DOHH2 (cell line): ENCODE measurements at regions not wholly inside any gene's neighbourhood (a gene's known extent, or its start where the extent isn't known, plus 50 kb on each side); places are given as distances from the start of the nearest gene placed in this dataset.

Experiments
- H3F3A ChIP-seq: fragments of 200-600 bp; sonication (generic), shearing (Covaris generic); 2 replicates; pipeline ENCODE4 v1.6.0; 2016; ENCODE audit warnings: antibody characterized with exemption, mild to moderate bottlenecking; ENCODE audit not compliant: control insufficient read depth, insufficient read depth
- H3K27ac ChIP-seq: fragments of 200-600 bp; sonication (generic); 2 replicates; pipeline ENCODE4 v1.5.1; 2014; ENCODE audit warnings: low read depth, mild to moderate bottlenecking, low read length, moderate library complexity
- H3K27me3 ChIP-seq: fragments of 200-600 bp; sonication (generic); 2 replicates; pipeline ENCODE4 v1.6.1; 2014; ENCODE audit warnings: mild to moderate bottlenecking, low read length, mixed read lengths; ENCODE audit not compliant: control insufficient read depth
- H3K36me3 ChIP-seq: fragments of 200-600 bp; sonication (generic); 2 replicates; pipeline ENCODE4 v1.6.1; 2014; ENCODE audit warnings: mild to moderate bottlenecking, low read length, moderate library complexity, mixed read lengths; ENCODE audit not compliant: control insufficient read depth
- H3K4me1 ChIP-seq: fragments of 200-600 bp; sonication (generic); 2 replicates; pipeline ENCODE4 v1.6.1; 2014; ENCODE audit warnings: mild to moderate bottlenecking, low read length, mixed read lengths; ENCODE audit not compliant: control insufficient read depth
- H3K4me2 ChIP-seq: fragments of 200-600 bp; sonication (generic); 2 replicates; pipeline ENCODE4 v1.6.0; 2014; ENCODE audit warnings: mild to moderate bottlenecking, low read length, moderate library complexity
- H3K4me3 ChIP-seq: fragments of 200-600 bp; sonication (generic); 2 replicates; pipeline ENCODE4 v1.5.1; 2014; ENCODE audit warnings: mild to moderate bottlenecking, low read length, mixed read lengths
- H3K79me2 ChIP-seq: fragments of 200-600 bp; sonication (generic); 2 replicates; pipeline ENCODE4 v1.6.1; 2014; ENCODE audit warnings: mild to moderate bottlenecking, low read length, mixed read lengths; ENCODE audit not compliant: control insufficient read depth
- H3K9me2 ChIP-seq: fragments of 200-600 bp; sonication (generic); replicated peaks from 2 replicates; pipeline ENCODE4 v1.6.1; 2014; ENCODE audit warnings: mild to moderate bottlenecking, low read length, mixed read lengths; ENCODE audit not compliant: control insufficient read depth
- H3K9me3 ChIP-seq: fragments of 200-600 bp; sonication (generic); 2 replicates; pipeline ENCODE4 v1.6.1; 2014; ENCODE audit warnings: antibody characterized with exemption, low read length, mixed read lengths; ENCODE audit not compliant: control insufficient read depth, insufficient read depth
- H4K20me1 ChIP-seq: fragments of 200-600 bp; sonication (generic); 2 replicates; pipeline ENCODE4 v1.6.0; 2014; ENCODE audit warnings: low read depth, mild to moderate bottlenecking, antibody characterized with exemption, low read length, moderate library complexity; ENCODE audit not compliant: control insufficient read depth, insufficient read depth
- EZH2phosphoT487 ChIP-seq: fragments of 200-600 bp; sonication (generic); IDR thresholded peaks from 2 replicates; pipeline ENCODE4 v1.6.1; 2017; ENCODE audit warnings: borderline replicate concordance, mild to moderate bottlenecking, antibody characterized with exemption, low read length, moderate library complexity, mixed read lengths
- TF ChIP-seq, protein P1 (sequence below): fragments of 200-600 bp; sonication (generic); IDR thresholded peaks from one replicate; pipeline ENCODE4 v1.5.1; 2014; ENCODE audit warnings: antibody characterized with exemption, mild to moderate bottlenecking, low read depth, low read length; ENCODE audit not compliant: poor library complexity, severe bottlenecking

DNA sequence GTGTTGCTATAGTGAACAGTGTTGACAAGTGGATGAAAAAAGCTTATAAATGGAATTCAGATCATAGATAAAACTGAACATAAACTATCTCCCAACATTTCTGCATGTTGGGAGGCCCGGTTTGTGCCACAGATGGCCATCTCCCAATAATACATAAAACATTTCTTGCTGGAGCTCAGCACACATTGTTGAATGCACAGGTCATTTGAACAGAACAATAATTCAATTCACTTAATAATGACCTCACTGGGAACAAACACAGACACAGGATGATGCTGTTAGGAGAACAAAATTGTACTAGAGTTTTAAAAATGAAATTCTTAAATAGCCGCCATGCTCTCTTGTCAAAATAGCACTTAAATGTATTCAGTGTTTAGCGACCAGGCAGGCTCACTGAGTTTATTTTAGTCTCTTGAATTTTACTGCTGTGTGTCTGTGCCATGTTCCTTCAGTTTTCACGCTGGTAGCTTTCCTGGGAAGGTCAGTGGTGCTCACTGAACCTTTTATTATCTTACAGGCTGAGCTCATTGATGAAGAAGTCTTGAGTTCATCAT lies 85.0 kb upstream of the SSBP2 start:
- Histone ChIP-seq H3K4me3 (no peak overlapping the region), H3K36me3 (no peaks in the 10 kb centered on the region), H3K27me3 (no peaks in the 10 kb centered on the region), H3F3A (no peaks in the 10 kb centered on the region), H3K27ac (no peak overlapping the region), H3K9me3 (no peaks in the 10 kb centered on the region), H4K20me1 (no peaks in the 10 kb centered on the region), H3K4me1 (peaks cover 11% of the 10 kb centered on the region), H3K9me2 (no peaks in the 10 kb centered on the region), H3K79me2 (no peaks in the 10 kb centered on the region), H3K4me2 (no peak overlapping the region)
- TF ChIP-seq, protein P1, sequence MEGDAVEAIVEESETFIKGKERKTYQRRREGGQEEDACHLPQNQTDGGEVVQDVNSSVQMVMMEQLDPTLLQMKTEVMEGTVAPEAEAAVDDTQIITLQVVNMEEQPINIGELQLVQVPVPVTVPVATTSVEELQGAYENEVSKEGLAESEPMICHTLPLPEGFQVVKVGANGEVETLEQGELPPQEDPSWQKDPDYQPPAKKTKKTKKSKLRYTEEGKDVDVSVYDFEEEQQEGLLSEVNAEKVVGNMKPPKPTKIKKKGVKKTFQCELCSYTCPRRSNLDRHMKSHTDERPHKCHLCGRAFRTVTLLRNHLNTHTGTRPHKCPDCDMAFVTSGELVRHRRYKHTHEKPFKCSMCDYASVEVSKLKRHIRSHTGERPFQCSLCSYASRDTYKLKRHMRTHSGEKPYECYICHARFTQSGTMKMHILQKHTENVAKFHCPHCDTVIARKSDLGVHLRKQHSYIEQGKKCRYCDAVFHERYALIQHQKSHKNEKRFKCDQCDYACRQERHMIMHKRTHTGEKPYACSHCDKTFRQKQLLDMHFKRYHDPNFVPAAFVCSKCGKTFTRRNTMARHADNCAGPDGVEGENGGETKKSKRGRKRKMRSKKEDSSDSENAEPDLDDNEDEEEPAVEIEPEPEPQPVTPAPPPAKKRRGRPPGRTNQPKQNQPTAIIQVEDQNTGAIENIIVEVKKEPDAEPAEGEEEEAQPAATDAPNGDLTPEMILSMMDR: no peak

DNA sequence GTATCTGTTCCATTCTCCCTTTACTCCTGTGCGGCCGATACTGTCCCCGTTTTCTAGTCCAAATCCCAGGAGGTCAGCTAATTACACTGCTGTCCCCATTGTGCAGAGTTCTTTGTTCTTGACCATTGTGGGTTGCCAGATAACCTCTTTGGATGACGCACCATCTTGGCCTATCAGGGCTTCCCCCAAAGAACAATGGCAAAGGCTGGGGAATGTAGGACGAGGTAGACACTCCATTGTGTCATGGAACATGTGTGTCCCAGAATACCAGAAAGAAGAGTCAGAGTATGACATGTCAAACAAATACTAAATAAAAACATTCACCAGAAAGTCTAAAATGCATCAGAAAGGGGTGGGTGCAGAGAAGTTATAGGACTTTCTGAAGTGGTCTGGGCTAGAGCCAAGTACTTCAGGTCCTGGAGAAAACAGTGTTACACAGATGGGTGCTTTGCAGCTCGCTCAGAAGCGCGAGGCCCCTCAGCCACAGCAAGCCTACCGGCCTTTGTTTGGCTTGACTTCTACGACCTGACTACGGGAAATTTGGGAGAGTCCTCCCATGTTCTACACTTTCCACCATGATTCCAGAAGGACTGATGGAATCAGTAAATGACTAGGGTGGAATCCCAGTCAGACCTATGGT lies 83.2 kb upstream of the SSBP2 start:
- Histone ChIP-seq H3F3A (no peaks in the 10 kb centered on the region), H3K36me3 (no peaks in the 10 kb centered on the region), H3K4me1 (peaks cover 19% of the 10 kb centered on the region), H3K9me2 (no peaks in the 10 kb centered on the region), H3K27ac (no peak overlapping the region), H4K20me1 (no peaks in the 10 kb centered on the region), H3K79me2 (no peaks in the 10 kb centered on the region), H3K4me3 (no peak overlapping the region), H3K27me3 (no peaks in the 10 kb centered on the region), H3K9me3 (no peaks in the 10 kb centered on the region), H3K4me2 (no peak overlapping the region)
- TF ChIP-seq EZH2phosphoT487: no peak
- TF ChIP-seq, protein P1: no peak

DNA sequence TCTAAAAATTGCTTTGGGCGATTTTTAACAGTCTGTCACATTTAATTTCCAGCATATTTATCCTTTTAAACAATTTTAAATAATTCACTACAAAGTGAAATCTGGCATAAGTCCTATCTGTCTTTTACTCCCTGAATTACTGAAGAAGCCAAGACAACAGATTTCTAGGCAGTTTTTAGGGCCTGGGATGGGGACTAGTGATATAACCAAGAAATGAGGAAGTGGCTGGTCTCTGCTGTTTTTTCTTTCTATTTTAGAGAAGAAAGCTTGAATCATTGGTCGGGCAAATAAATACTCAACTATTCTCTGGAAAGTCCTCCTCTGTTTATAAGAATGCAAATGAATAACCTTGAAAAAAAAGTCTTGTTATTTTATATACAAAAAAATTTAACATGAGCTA lies 79.7 kb upstream of the SSBP2 start:
- peaks cover 11% of the 10 kb centered on the region for H3K4me1 ChIP-seq
- H3K36me3 ChIP-seq: no peaks in the 10 kb centered on the region
- no peaks in the 10 kb centered on the region for H3K27me3 ChIP-seq
- no peaks in the 10 kb centered on the region for H3K79me2 ChIP-seq
- H4K20me1 ChIP-seq: no peaks in the 10 kb centered on the region
- no peak overlapping the region for H3K27ac ChIP-seq
- no peaks in the 10 kb centered on the region for H3K9me3 ChIP-seq
- no peak for TF ChIP-seq EZH2phosphoT487
- TF ChIP-seq, protein P1: no peak
- no peaks in the 10 kb centered on the region for H3K9me2 ChIP-seq
- no peaks in the 10 kb centered on the region for H3F3A ChIP-seq
- H3K4me3 ChIP-seq: no peak overlapping the region
- H3K4me2 ChIP-seq: peak overlapping the region; percentile 7; the same call in 1 of the 2 replicates
